Left ventricle myocardium superior (tissue), 1 donor: ENCODE measurements at regions not wholly inside any gene's neighbourhood (a gene's known extent, or its start where the extent isn't known, plus 50 kb on each side); places are given as distances from the start of the nearest gene placed in this dataset.
"Not testable (repeated sequence)": the region's sequence is repeated elsewhere in the genome, so short reads cannot be mapped to it uniquely, and the experiment has no call there.

Experiments
- ATAC-seq: fragments of 200-7000 bp; cut with Tn5 transposase; one replicate; pipeline ENCODE4 v1.9.1; 2020; ENCODE audit warnings: mild to moderate bottlenecking, moderate library complexity
- DNase-seq: peaks from one replicate; pipeline ENCODE4 v3.0.0-alpha.2; 2020
- intact Hi-C: fragments of 100-400 bp; cut with micrococcal nuclease; formaldehyde crosslinking; loops from one replicate; pipeline ENCODE4 v1.11.0; 2022
- donor health status: DM: no; HTN: yes; CAD: no; lungs with severe emphysema.

DNA sequence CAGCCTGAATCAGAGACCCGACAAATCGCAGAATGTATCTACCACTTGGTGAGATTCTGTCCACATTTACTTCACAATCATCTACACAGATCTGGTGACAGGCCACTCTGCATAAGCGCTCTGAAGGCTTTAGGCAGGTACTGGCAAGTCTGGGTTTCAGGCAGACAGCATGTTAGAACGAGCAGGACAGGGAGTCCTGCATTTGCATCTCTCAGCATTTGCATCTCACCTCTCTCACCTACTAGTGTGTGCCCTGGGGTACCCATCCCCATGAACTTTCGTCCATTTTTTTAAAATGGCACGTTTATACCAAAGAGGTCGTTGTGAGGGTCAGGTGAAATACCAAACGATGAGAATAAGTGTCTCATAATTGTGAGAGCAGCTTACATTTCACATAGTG lies 108.2 kb downstream of the SPATA31A1 start:
- peak; percentile 43 for ATAC-seq
- DNase-seq, intact Hi-C loops: not testable (repeated sequence)

DNA sequence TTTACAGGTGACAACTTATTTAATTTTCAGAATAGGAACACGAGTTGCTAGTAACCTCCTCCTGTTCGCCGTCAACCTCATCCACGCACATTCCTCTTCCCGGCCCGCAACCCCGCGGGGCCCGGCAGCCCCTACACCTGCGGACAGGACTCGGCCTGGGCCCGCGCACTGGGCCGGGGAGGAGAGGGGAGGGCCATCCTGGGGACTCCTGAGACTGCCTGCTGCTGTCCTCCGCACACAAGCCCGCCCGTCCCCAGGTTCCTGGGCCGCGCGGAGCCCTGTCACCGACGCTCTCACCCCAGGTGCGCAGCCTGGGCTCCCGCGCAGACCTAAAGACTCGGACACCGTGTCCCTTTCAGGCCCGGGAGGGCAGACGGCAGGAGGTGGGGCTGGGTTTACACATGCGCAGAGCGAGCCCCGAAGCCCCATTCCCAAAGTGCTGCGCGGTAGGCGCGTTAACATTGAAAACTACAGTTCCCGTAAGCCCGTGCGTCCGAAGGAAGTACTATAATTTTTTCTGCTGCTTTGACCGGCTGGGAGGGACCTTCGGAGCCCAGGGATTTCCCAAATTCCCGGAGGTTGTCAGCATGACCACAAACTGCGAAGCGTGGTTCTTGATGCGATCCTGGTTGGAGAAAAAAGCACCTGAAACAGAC lies 108.8 kb downstream of the SPATA31A1 start:
- peak; percentile 100 for ATAC-seq
- DNase-seq = peak; percentile 91
- intact Hi-C loops = not testable (repeated sequence)

DNA sequence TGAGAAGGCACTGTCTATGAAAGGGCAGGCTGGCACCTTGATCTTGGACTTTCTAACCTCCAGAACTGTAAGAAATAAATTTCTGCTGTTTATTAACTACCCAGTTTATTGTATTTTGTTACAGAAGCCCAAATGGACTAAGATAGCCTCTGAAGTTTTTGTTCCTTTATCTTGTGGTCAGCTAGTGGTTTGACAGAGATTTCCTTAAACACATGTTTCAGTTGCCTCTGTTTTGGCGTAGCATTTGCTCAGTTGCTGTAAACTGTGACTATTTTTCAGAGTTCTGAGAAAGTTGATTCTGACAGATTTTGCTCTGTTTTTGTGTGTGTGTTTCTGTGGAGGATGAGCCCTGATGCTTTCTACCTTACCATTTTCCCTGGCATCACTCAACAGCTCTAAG lies 119.0 kb downstream of the SPATA31A1 start:
- intact Hi-C loops, DNase-seq, ATAC-seq: not testable (repeated sequence)

DNA sequence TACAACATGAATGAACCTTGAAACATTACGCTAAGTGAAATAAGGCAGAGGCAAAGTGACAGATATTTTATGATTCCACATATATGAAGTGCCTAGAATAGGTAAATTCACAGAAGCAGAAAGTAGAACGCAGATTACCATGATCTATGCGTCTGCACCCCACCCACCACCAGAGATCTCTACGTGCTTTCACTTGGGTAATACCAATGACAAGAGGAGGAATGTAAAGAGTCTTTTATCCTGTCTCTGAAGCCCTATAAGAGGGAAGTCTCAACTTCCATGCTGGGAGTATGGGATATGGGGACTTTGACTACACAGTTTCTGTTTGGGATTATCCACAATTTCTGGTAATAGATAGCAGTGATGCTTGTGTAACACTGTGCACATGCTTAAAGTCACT lies 127.6 kb downstream of the SPATA31A1 start:
- DNase-seq, ATAC-seq, intact Hi-C loops: not testable (repeated sequence)

DNA sequence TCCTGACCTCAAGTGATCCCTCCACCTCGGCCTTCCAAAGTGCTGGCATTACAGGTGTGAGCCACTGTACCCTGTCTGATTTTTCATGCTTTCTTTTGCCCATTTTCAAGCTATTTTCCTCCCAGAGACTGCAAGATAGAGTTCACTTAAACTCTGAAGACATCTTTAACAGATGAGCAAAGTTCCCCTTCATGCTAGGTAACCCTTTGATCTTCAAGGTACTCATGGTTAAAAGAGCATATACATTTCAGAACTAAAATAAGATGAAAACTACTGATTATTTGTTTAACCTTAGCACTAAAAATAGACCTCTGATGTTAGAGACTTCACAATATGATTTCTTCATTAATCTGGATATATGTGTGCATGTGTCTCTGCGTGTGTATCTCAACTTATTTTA lies 128.4 kb downstream of the SPATA31A1 start:
- DNase-seq, ATAC-seq, intact Hi-C loops: not testable (repeated sequence)

DNA sequence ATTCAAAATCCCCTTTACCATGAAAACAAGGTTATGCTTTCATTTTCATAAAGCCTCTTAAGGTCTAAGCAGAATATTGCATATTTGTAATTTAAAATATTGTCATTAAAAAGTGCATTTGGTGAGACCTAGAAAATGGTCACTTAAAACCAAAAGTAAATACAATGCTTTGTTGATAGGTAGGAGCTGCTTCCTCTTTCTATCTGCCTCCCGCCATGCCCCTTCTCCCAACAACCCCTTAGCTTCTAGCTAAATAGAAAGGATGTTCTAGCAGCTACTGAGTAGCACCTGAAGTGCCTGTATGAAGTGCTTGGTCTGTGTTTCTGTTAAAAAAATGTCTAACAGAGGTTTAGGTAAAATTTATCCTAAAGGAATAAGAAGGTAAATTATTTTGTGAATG lies 128.8 kb downstream of the SPATA31A1 start:
- intact Hi-C loops, ATAC-seq: not testable (repeated sequence)

DNA sequence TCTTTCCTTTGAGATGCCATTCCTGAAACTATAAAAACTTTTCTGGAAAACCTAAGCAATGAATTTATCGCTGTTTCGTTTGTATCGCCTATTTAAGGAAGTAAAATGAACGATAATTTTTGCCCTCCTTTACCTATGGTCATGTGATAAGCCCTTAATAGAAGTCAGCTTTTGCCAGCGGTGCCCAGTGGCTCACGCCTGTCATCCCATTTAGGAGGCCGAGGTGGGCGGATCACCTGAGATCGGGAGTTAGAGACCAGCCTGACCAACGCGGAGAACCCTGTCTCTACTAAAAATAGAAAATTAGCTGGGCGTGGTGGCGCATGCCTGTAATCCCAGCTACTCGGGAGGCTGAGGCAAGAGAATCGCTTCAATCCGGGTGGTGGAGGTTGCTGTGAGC lies 132.0 kb downstream of the SPATA31A1 start:
- not testable (repeated sequence) for DNase-seq

More for the DNA sequence above, 128.8 kb downstream of the SPATA31A1 start:
- DNase-seq = not testable (repeated sequence)

DNA sequence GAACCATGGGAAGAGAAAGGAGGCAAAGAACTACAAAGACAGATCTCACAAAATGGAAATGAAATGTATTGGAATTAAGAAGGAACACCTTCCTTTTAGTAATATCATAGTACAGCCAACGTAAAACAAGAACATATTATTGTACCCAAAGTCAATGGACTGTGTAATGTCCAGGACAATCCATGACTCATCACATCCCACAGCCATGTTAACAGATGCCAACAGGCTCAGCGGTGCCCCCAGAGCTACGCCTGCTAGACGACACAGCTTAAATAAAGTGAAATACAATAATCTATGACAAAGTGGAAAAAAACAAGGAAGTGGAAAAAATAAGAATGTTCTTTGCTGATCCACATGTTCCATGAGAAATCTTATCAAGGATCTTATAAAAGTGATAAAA lies 140.8 kb downstream of the SPATA31A1 start:
- intact Hi-C loops, ATAC-seq, DNase-seq: not testable (repeated sequence)

More for the DNA sequence above, 132.0 kb downstream of the SPATA31A1 start:
- intact Hi-C loops, ATAC-seq: not testable (repeated sequence)

DNA sequence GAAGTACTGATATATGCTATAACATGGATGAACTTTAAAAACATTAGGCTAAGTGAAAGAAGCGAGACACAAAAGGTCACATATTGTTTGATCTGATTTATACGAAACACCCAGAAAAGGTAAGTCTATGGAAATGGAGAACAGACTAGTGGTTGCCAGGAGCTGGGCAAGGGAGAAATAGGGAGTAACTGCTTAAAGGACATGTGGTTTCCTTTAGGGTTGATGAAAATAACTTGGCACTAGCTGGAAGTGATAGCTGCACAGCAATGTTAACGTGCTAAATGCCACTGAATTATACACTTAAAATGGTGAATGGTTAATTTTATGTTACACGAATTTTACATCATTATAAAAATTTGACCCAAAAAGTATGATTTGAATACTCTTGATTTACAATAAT lies 147.7 kb downstream of the SPATA31A1 start:
- intact Hi-C loops, DNase-seq, ATAC-seq: not testable (repeated sequence)

DNA sequence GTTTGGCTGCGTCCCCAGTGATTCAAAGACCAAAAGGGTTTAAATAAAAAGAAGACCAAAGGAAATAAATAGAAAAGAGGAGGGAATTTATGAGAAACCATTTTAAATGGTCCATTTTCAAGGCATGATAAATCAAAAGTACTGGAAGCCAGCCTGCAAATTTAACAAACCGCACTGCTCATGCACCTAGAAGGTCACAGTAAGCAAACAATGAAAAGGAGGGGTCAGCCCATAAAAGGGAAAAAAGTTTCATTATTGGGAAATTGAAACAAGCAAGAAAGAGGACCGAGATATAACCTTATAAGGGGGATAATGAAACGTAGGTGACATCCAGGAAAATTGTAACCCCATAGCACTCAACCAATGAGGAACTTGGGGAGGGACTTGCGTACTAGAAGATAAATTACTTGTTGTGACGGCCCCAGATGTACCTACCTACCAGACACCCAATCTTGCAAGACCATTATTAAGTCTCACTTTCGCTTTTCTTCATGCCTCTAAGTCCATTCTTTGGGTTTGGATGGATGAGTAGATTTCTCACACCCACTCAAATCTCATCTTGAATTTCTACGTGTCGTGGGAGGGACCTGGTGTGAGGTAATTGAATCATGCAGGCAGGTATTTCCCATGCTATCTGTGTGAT lies 172.0 kb downstream of the SPATA31A1 start:
- intact Hi-C loops, DNase-seq, ATAC-seq: not testable (repeated sequence)

DNA sequence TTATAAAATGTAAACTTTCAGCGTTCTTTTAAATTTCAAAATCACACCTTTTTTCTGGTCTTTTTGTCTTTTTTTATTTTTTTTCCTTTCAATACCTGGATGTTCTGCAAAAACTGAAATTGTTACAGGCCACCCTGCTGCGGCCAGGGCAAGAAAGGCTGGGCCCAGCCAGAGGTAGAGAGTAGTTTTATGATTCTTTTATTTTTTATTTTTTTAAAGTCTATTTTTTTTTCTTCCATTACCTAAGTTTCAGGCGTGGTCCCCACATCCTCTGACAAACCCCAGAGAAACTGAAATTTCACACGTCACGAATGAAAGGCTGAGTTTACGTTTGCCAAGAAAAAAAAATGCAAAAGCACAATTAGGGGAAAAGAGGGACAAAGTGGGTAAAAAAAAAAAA lies 177.1 kb downstream of the SPATA31A1 start:
- ATAC-seq, DNase-seq, intact Hi-C loops: not testable (repeated sequence)

DNA sequence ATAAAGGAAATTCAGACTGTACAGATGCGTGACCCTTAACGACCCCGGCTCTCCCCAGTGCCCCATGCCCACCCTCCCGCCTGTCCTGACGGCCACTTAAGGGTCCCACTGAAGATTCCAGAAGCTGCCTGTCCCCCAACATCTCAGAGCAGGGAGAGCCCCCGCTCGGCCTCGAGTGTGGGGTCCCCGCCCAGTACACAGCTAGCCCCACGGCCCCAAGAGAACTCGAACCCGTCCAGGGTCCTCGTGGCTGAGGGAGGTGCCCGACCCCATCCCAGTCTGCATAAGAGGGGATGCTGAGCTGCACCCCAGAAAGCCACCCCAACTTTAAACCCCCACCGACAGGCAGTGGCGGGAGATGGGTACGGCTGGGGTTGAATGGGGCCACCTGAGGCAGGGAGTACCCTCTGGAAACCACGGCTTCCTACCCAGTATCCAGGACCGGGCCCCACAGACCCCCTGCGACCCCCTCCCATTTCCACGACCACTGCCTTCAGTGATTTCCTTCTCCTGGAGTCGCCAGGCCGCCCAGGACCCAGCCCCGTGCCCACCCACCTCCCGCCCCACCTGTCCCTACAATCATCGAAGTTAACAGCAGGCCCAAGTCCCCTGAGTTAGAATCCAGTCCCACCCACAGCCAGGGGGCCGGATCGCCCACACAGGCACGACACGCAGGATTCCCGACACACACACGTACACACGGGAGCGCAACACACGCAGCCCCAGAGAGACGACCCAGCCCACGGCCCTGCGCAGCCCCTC lies 177.7 kb downstream of the SPATA31A1 start:
- intact Hi-C loops, ATAC-seq, DNase-seq: not testable (repeated sequence)

DNA sequence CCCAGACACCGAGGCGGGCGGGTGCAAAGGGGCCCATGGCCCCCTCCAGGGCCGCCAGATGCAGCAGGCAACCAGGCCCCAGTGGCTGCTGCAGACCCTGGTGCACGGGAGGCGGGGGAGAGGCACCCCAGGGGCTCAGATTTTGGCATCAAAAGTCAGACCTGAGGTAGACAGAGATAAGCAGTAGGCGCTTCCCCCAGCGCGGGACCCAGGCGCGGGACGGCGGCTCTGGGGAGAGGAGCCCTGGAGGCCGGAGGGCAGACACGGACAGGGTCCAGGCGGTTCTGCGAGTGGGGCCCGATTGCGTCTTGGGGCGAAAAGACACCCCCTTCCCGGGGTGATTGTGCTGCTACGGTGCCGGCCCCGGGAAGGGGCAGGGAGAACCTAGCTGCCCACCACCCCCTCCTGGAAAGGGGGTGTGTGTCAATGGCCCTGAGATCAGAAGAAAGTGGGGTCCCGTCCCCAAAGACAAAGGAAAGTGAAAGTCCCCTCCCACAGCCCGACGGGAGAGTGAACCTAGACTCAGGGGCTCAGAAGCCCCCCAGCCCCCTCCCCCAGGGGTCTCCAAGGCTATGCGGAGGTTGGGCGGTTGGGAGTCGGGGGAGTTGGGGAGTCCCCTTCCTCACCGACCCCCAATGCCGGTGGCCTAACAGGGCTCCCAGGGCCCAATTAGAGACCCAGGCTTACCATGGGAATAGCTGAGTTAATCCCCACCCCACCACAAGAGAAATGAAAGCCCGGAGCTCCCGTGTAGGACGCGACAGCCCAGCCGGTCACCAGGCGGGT lies 178.5 kb downstream of the SPATA31A1 start:
- intact Hi-C loops = not testable (repeated sequence)

DNA sequence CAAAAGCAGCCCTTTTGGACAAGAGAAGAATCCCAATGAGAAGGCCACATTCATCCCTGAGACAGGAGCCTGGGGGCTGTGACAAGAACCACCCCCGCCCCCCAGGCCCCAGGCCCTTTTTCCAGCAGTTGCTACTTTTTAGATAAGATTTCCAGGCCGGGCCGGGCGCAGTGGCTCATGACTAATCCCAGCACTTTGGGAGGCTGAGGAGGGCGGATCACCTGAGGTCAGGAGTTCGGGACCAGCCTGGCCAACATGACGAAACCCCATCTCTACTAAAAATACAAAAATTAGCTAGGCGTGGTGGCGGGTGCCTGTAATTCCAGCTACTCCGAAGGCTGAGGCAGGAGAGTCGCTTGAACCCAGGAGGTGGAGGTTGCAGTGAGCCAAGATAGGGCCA lies 179.4 kb downstream of the SPATA31A1 start:
- intact Hi-C loops, DNase-seq, ATAC-seq: not testable (repeated sequence)

More for the DNA sequence above, 178.5 kb downstream of the SPATA31A1 start:
- DNase-seq = peak; percentile 20
- ATAC-seq = not testable (repeated sequence)

DNA sequence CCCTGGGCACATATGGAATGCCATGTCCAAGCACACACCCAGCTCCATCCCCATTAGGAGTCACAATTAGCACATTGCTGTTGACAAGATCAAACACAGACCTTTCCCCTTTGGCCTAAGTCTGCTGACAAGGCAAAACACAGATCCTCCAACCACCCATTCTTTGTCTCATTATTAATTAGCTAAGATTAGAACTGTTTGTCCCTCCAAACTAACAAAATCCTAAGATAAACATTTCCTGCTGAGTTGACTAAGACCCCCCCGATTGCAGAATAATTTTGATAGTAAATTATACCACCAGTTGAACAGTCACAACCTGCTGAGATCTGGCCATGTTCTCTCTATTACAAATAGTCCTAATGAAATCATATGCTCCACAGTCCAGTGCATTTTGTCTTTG lies 186.7 kb downstream of the SPATA31A1 start:
- intact Hi-C loops, ATAC-seq, DNase-seq: not testable (repeated sequence)

DNA sequence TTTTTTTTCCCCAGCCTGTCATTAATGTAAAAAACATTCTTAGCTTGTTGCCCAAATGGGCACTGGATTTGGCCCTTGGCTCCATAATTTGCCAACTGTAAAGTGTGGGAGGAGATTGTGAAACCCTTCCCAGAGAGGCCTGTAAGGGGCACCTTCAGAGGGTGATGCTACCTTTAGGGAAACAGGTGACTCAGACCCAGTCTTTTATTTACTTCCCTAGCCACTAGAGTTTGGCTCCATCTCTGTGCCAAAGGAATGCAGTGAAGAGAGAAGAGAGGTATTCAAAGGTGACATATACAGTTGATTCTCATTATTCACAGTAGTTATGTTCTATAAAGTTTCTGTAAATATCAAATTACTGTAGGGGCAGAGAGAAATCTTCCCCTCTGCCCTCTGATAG lies 189.6 kb downstream of the SPATA31A1 start:
- DNase-seq, ATAC-seq, intact Hi-C loops: not testable (repeated sequence)

DNA sequence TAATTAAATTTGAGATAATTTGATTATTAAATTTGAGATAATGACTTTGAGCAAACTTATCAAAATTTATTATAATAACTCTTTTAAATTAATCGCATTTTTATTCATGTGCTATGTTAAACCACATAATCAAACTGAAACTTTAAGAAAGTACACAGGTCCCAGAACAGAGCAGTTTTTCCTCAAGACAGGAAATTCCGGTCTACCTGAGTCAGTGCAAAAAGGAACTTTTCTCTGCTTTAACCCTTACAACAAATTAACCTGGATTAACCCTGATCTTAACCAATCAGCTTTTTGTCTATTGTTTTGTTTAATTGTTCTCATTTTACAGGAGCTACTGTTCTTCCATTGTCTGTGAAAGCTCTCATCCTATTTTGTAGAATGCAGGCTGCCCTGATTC lies 195.1 kb downstream of the SPATA31A1 start:
- intact Hi-C loops, ATAC-seq, DNase-seq: not testable (repeated sequence)

DNA sequence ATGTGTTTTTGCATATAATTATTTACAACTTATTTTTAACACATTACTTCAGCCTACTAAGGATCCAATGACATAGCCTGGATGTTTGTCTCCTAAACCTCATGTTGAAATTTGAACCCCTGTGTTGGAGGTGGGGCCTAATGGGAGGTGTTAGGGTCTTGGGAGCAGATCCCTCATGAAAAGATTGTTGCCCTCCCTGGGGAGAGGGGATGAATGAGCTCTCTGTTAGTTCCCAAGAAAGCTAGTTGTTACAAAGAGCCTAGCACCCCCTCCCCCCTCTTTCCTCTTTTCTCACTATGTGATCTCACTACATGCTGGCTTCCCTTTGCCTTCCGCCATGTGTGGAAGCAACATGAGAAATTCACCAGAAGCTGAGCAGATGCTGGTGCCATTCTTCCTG lies 196.1 kb downstream of the SPATA31A1 start:
- ATAC-seq, intact Hi-C loops, DNase-seq: not testable (repeated sequence)
